COLO829 (cell line): ENCODE measurements at regions not wholly inside any gene's neighbourhood (a gene's known extent, or its start where the extent isn't known, plus 50 kb on each side); places are given as distances from the start of the nearest gene placed in this dataset.

Experiments
- DNase-seq: peaks from one replicate; pipeline ENCODE4 v3.0.0; 2012; ENCODE audit warnings: low spot score

DNA sequence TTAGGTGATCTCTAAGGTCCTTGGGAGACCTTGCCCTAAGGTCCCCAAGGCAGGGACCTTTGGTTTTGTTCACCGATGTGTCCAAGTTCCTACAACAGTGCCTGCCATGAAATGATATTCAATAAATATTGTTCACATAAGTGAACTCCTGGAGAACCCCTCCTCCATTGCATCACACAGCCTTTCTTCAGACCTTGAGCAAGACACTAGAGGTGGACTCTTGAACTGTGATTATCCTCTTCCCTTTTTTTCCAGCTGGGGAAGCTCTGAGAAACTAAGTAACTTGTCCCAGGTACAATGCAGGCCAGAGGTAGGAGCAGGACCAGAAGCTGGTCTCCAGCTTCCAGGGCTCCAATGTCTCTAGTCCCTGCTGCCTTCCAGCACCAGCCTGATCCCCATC lies 76.6 kb upstream of the LMO1 start:
- no peak for DNase-seq

DNA sequence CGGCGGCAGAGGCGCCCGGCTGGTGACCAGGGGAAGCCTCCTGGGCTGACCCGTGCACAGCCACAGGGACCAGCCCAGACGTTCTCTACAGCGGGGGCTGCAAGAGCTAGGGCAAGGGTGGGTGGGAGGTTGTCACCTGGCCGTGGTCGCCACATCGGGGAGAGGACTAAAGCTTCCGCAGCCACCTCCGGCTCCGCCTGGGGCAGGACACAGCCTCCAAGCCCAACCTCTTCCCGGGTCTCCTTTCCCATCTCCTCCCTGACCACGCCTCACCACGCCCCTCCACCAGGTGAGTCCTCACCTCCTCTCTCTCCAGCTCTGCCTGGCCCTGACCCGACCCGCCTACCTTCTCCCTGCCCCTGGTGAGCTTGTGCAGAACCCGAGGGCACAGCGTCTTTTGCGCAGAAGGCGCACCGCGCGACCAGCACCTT lies 75.9 kb upstream of the LMO1 start:
- no peak for DNase-seq

DNA sequence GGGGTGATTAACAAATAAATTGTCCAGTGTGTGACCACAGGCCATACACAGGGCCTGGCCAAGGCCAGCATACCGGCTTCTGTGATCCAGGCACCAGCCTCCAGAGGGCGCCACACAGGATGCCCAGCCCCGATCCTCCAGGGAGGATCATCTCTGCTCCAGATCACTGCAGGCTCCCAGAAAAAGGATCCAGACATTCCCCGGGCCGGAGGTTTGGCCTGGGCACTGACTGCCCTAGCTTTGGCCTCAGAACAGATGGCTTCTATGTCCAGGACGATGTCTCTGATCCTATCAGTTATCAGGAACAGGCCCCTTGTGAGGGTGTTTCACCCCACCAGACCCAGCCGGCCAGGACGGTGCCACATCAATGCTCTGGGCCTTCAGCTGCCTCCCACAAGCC lies 74.5 kb upstream of the LMO1 start:
- DNase-seq = peak; percentile 46

DNA sequence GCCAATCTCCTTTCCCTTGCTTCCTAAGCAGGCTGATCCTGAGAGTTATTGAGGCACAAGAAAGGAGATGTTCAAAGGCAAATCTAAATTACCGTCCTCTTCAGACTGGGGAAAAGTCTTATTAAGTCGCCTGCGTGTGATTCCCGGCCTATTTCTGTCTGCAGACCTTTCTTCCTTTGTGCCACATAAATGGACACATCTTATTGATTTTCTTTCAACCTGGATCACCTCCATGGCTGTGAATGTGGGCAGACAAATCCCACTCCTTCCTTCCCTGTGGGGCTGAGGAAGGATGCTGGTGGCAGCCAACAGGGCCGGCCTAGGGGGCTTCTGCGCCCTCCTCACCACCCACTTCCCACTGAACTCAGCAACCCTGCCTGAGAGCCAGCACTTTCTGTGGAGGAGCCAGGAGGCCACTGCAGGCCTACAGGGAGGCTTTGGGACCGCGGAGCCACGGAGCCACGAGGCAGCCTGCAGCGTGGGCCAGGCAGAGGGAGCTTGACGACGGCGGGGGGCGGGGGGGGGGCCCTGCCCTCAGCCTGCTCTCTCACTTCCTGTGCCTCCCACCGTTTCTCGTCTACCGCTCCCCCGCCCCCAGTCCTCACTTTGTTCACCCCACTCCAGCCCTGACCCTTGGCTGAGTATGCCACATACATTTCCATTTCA lies 73.6 kb upstream of the LMO1 start:
- DNase-seq = no peak

DNA sequence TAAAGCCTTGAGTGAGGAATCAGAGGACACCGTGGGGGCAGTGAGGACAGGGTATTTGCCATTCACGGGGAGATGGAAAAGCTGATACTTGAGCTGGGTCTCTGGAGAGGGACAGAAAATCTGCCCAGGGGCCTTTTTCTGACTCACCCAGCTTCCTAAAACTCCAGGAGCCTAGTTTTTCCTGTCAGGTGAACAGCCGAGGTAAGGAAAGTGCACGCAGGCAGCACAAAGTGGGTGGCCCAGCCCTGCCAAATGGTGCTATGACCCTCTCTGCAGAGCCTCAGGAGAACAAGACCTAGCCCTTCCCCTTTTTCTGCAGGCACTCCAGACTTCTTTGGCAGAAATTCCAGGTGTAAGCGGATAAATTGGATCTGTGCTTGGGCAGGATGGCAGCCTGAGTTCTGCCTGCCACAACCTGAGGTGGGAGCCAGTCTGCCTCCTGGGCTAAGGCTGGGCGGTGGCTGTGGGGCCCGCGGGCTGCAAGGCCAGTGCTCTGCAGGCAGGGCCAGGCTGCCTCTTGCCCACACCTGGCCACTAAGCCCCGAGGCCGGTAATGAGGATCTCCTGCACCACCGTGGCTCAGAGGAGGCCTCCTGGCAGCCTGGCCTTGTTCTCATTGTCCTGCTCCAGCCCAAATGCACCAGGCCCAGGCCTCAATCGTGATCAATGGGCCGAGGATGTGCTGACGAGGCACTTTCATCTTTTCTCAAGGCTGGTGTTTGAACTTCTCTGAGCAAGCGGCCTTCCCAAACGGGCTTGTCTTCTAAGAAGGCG lies 72.9 kb upstream of the LMO1 start:
- DNase-seq = no peak

DNA sequence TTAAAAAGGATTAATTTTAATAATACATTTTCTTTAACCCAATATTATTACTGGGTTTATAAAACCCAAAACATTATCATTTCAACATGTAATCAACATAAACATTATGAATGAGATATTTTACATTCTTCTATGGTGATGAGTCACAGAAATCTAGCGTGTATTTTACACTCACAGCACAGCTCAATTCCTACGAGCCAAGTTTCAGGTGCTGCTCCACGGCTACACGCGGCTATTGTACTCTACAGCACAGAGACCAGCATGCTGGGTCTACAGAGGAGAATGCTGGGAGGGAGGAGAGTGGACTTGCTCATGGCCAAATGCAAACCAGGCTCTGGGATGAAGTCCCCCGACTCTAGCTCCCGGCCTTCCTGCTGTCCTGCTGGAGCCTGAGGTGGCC lies 72.0 kb upstream of the LMO1 start:
- no peak for DNase-seq

DNA sequence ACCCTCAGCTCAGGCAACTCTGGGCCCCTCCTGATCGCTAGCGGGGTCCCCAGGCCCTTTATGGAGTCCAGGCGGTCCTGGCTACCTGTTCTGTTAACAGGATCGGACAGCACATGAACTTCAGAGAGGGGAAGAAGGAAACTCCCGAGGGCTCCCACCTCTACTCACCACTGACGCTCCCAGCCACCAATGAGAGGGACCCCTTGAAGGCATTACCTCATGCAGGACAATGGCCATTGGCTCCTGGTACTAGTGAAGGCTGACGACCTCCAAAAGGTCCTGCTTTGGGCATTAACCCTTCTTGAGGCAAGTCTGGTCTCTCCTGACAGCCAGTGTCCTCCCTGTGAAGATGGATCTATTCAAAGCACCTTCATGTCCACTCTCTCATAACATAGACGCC lies 71.5 kb upstream of the LMO1 start:
- DNase-seq = no peak

DNA sequence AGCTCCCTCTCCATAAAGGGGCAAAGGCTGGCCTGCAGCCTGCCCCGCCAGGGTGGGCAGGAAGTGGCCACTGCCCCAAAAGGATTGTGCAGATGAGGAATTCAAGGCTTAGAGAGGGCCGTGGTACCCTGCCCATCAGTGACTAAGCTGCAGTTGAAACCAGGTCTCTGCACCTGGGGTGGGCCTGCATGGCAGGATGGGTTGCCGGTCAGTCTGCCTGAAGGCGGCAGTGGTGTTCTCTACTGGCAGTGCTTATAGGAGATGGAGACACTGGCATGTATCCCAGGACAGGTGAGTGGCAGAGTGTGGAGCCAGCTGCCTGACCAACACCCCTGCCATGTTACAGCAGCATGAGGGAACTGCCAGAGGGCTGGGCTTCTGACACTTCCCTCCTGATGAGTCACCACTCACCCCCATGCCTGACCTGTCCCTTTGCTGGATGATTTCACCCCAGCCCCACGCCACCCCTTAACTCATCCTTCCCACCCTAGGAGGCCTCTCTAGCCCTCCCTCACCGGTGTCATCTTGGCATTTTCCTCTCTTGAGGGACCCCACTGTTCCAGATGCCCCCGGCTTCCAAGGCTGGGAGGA lies 70.2 kb upstream of the LMO1 start:
- no peak for DNase-seq

DNA sequence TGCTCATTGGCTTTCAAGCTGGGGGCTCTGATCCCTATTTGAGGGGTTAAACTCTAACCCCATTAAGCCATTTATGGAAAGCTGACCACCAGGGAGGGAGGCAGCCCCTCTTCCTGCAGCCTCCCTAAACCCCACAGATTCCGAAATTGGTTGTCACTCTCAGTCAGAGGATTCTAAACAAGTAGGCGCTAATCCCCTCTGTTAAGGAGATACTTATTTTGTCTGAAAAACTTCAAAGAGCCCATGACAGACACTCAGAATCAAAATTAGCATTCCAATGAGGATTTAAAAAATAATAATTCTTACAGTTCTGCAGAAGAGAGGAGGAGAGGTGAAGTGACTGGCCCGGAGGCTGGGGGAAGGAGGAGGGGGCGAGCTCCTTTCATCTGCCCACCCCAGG lies 69.7 kb upstream of the LMO1 start:
- no peak for DNase-seq

DNA sequence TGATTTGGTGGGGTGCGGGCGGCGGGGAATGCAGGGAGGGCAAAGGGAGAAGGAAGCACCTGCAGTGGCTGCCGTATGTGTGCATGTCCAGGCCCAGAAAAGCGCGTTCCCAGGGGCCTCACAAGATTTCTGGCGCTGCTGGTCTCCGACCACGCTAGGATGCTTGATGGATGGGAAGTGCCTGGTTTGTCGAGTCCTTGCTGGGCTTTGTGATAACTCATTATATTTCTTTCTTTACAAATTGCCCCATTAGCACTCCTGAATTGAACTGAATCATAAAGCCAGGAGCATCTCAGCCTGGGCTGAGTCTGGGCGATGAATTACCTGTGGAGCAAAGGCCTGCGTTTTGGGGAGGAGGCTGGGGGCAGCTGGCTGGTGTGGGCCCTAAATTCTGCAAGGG lies 69.2 kb upstream of the LMO1 start:
- DNase-seq = no peak

DNA sequence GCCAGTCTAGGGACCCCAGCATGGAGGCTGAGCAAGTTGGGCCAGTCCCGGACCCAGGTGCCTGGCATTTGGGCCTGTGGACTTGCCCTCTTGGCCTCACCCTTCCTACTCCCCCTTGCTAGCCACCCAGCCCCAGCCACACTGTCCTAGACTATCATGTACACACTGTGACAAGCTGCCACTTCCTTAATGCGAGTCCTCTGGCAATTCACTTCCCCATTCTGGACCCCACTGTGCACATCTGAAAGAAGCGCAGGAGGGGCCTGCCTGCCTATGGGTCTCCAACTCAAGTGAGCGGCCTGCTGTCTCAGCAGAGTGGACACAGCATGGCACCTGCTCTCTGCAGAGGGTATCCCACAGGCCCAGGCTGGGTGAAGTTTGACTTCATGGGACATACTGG lies 68.5 kb upstream of the LMO1 start:
- no peak for DNase-seq

DNA sequence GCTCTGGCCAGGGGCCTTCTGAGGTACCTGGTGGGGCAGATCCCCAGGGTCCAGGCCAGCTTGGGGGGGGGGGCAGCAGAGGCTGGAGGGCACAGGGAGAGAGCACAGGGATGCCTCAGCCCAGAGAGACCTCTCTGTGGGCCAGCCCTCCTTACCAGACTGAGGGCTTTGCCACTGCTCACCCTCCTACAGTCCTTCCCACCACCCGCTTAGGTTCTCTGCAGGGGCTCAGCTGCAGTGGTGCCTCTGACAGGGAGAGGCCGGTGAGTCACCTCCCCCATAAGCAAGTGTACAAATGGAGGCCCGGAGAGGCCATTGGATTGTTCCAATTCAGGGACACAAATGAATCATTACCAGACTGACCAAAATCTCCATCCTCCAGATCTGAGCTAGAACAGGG lies 68.1 kb upstream of the LMO1 start:
- no peak for DNase-seq

DNA sequence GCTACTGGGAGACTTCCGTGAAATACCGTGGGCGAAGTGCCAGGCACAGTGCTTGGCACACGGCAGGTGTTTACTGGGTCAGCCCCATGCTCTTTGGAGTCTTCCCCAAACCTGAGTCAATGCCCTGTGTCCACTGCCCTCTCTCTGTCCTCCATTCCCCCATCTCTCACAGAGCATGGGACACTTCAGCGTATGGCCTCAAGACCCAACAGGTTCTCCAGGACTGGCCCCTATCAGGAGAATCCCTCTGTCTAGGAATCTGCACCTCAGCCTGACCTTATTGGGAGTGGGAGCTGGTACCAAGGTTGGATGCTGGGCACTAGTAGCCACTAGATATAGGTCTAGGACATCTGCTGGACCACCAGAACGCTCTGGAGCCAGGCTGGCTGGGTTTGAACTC lies 67.2 kb upstream of the LMO1 start:
- DNase-seq = no peak

DNA sequence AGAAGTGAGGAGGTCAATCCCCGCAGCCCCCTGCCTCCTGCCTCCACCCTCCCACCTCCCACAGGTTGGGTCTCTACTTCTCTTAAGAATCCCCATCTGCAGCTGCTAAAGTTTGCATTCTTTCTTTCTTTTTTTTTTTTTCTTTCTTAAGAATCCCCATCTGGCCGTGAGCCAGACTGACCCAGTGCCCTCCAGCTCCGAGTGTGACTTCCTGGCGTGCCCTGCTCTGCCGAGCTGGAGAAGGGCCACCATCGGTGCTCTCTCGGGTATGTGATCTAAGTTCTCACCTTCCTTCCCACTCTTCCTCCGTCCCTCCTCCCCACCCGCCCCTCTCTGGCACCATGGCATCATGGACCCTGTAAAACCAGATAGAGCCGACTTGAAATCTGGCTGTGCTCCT lies 66.7 kb upstream of the LMO1 start:
- DNase-seq = no peak

DNA sequence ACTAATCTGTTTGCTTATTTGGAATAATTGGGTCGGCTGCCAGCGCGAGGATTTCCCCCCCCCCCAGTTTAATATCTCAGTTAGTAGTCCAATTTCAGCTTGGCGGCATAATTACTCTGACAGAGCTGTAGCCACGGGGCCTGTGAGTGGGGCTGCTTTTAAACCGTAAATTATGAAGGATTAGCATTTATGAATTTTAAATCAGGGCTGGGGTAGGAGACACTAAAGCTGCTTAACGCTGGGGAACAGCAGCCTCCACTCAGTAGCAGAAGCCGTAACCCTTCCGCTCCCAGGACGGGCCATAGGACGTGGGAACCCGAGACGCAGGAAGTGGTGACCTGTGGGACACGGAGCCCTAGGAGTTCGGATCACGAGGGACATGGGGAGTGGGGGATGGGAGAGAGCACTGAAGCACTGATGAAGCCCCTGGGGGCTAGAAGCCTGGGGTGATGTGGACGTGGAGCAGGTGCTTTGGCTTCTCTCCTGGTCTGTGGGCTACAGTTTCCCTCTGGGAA lies 66.2 kb upstream of the LMO1 start:
- no peak for DNase-seq

DNA sequence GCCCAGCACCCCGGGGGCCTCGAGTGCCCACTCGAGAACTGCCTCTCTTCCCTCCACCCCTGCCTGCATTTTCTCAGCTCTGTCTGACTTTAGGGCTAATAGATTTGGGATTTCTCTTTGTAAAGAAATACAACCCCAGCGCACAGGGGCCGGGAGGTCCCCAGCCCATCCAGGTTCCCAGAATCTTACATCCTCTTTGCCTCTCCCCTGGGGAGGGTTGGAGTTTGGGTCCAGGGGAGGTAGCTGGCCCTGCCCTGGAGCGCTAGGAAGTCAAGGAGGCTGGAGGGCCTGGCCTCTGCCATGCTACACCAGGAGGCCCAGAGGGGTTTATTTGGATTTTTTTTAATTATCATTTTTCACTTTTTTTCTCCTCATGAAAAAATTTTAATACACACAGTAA lies 65.7 kb upstream of the LMO1 start:
- no peak for DNase-seq

DNA sequence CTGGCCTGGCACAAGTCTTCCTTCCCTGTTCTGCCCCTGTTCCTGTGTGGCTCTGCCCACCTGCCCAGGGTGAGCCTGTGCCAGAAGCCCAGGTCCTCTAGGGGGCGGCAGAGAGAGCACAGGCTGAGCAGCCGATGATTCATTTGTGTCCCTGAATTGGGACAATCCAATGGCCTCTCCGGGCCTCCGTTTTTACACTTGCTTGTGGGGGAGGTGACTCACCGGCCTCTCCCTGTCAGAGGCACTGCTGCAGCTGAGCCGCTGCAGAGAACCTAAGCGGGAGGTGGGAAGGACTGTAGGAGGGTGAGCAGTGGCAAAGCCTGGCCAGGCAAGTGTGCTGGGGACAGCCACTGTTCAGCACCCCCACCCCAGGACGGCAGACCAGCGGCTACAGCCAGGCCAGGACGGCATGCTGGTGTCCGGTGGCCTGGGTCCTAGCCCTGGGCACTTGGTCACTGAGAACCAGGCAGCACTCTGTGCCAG lies 65.2 kb upstream of the LMO1 start:
- DNase-seq = peak; percentile 93

DNA sequence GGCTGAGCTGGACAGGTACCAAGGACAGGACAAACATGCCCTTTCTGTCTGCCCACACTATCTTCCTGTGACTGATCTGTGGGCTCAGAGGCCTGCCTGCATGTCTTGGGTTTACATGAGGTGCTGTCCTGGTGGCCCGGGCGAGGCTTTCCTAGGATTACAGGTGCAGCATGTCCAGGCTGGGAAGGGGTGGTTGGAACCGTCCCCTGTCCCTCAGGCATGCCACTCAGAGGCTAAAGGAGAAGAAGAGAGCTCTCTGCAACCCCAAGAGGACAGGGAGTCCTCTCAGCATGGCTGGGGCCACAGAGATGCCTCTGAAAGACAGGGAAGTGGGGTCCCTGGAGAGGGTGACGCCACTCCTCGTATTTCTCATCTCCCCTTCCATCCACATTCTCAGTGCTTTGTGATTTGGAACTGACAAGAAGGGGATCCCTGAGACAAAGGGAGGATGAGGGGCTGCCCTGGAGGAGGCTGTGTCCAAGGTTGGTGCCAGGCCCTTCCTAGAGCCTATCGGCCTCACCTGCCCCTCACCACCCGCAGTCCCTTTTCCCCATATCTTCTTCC lies 64.6 kb upstream of the LMO1 start:
- no peak for DNase-seq

DNA sequence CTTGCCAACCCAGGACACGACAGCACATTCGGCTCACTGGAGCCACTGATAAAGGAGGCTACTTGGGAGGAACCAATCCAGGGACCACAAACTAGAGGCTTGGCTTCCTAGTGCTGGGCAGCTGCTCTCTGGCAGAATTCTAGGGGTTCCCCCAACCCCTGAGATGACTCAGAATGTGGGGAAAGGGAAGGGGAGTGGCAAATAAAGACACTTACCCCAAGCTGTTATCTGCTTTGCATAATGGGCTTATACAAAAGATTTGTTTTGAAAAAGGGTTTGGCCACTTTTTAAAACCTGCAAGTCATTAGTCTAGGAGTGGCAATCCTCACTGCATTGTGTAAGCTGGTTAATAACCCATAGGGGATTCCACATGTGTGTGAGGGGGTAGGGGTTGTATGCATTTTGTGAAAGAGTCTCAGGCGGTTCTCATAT lies 64.1 kb upstream of the LMO1 start:
- DNase-seq = no peak

DNA sequence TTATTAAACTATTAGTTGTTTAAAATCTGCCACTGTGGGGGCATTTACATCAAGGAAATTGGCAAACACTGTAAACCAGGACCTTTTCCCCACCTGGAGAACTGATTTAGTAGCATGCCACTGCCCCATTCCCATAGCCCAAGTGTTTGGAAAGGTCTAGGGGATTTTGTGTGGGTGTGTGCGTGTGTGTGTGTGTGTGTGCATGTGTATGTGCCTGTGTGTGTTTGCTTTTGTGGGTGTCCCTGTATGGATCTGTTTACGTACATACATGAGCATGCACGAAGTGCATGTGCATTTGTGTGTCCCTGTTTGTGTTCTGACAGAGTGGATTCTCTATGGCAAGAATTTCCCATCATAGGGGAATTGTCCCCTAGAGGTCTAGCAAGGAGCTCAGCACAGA lies 62.7 kb upstream of the LMO1 start:
- no peak for DNase-seq

DNA sequence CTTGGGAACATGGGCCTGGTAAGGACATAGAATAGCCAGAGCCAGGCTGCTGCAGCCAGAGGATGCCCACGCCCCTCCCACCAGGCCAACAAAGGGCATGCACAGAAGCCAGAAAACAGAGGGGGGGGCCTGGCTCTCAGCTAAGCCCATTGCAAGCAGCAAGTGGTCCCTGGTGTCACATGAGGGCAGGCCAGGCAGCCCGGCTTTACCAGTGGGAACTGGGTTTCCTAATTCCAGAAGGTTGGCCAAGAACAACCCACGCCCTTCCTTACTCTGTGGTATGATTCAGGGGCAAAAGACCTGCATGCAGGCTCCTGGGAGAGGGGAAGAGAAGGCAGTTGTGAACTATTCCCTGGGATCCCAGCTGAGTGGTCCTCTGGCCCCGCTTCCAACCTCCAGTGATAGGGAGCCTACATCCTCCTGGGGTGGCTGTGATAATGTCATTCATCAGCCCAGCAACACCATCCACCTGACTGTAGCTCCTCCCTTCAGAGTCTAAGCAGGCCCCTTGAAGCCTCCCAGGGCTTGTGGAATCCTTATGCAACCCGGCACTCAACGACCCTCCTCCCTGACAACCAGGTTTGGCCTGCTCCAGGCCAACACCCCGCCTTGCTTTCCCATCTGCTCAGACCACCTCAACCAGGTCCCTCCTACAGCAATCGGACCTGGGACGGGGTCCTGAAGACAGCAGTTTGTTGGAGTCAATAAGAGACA lies 62.1 kb upstream of the LMO1 start:
- DNase-seq = no peak
